ENCODE measurements at regions not wholly inside any gene's neighbourhood (a gene's known extent, or its start where the extent isn't known, plus 50 kb on each side); places are given as distances from the start of the nearest gene placed in this dataset.

GRCh38 chr11:86749821-86750401, 50.4 kb upstream of the PRSS23 start:
- Mint-ChIP-seq H3K27me3 (ENCODE audit: insufficient read depth, low read depth) (peaks cover 4% of the 10 kb centered on the region), H3K9me3 (no peaks in the 10 kb centered on the region), H3K36me3 (no peaks in the 10 kb centered on the region), H3K4me1 (peaks cover 8% of the 10 kb centered on the region), H3K27ac (no peak overlapping the region), H3K4me3 (no peak overlapping the region)
- Histone ChIP-seq H3K4me3 (no peak overlapping the region), H2AFZ (replicated peaks) (no peak overlapping the region), H4K20me1 (ENCODE audit: low read depth) (no peaks in the 10 kb centered on the region), H3K9me3 (ENCODE audit: low read depth) (no peaks in the 10 kb centered on the region), H3K79me2 (ENCODE audit: low read depth) (no peaks in the 10 kb centered on the region), H3F3A (ENCODE audit: low read depth) (no peaks in the 10 kb centered on the region), H3K27ac (no peak overlapping the region), H3K4me2 (no peak overlapping the region), H3K36me3 (no peaks in the 10 kb centered on the region), H3K27me3 (no peaks in the 10 kb centered on the region), H3K4me1 (peaks cover 4% of the 10 kb centered on the region), H3K9ac (no peak overlapping the region)
- DNase-seq (ENCODE audit: low spot score), result no peak
- TF ChIP-seq CTCF (IDR thresholded peaks at IDR 0.05), result no peak
- no peak for TF ChIP-seq EZH2phosphoT487 (IDR thresholded peaks at IDR 0.05)
- TF ChIP-seq EZH2 (IDR thresholded peaks at IDR 0.05), result no peak

GRCh38 chr11:86749376-86749775, 51.0 kb upstream of the PRSS23 start:
- Histone ChIP-seq H3F3A (ENCODE audit: low read depth) (no peaks in the 10 kb centered on the region), H4K20me1 (ENCODE audit: low read depth) (no peaks in the 10 kb centered on the region), H3K36me3 (no peaks in the 10 kb centered on the region), H3K79me2 (ENCODE audit: low read depth) (no peaks in the 10 kb centered on the region), H2AFZ (replicated peaks) (peak overlapping the region; percentile 18), H3K9me3 (ENCODE audit: low read depth) (no peaks in the 10 kb centered on the region), H3K9ac (no peak overlapping the region), H3K27me3 (no peaks in the 10 kb centered on the region), H3K27ac (no peak overlapping the region), H3K4me1 (peaks cover 4% of the 10 kb centered on the region), H3K4me3 (no peak overlapping the region), H3K4me2 (no peak overlapping the region)
- peaks cover 4% of the 10 kb centered on the region for H3K27me3 Mint-ChIP-seq (ENCODE audit: insufficient read depth, low read depth)
- TF ChIP-seq CTCF (IDR thresholded peaks at IDR 0.05) (peak; percentile 42), EZH2 (IDR thresholded peaks at IDR 0.05) (no peak)
- H3K4me1 Mint-ChIP-seq, result peaks cover 8% of the 10 kb centered on the region
- no peaks in the 10 kb centered on the region for H3K36me3 Mint-ChIP-seq
- H3K9me3 Mint-ChIP-seq, result no peaks in the 10 kb centered on the region
- peak; percentile 28 for DNase-seq (ENCODE audit: low spot score)
- H3K4me3 Mint-ChIP-seq, result no peak overlapping the region
- H3K27ac Mint-ChIP-seq, result no peak overlapping the region

DNA sequence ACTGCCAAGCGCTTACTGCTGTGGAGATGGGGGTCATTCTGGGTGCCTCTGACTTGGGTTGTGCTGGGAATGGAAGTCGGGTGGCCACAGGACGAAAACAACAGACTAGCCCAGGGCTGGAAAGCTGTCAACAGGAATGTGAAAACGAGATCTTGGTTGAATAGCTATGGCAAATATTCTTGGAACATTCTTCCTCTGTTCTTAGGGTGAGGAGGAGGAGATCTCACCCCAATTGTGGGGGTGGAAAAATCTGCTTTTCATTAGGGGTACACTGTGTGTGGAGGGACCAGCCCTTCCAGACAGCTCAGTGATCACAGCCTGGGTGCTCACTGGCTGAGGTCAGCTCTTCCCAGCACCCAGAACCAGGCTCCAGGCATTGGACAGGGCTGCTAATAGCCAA, 52.0 kb upstream of the PRSS23 start:
- peak overlapping the region; percentile 57 for H3K27ac Mint-ChIP-seq
- Histone ChIP-seq H3K4me3 (no peak overlapping the region), H3K27me3 (no peaks in the 10 kb centered on the region), H4K20me1 (ENCODE audit: low read depth) (no peaks in the 10 kb centered on the region), H3K9me3 (ENCODE audit: low read depth) (no peaks in the 10 kb centered on the region), H3K27ac (no peak overlapping the region), H3K9ac (no peak overlapping the region), H2AFZ (replicated peaks) (peak overlapping the region; percentile 0), H3K4me1 (peaks cover 4% of the 10 kb centered on the region), H3F3A (ENCODE audit: low read depth) (no peaks in the 10 kb centered on the region), H3K4me2 (no peak overlapping the region), H3K36me3 (no peaks in the 10 kb centered on the region), H3K79me2 (ENCODE audit: low read depth) (no peaks in the 10 kb centered on the region)
- no peaks in the 10 kb centered on the region for H3K36me3 Mint-ChIP-seq
- peaks cover 4% of the 10 kb centered on the region for H3K27me3 Mint-ChIP-seq (ENCODE audit: insufficient read depth, low read depth)
- peaks cover 14% of the 10 kb centered on the region for H3K4me1 Mint-ChIP-seq
- DNase-seq (ENCODE audit: low spot score), result no peak
- TF ChIP-seq CTCF (IDR thresholded peaks at IDR 0.05) (no peak), EZH2phosphoT487 (IDR thresholded peaks at IDR 0.05) (no peak), EZH2 (IDR thresholded peaks at IDR 0.05) (no peak)
- H3K9me3 Mint-ChIP-seq, result no peaks in the 10 kb centered on the region
- no peak overlapping the region for H3K4me3 Mint-ChIP-seq
